GM18951 (cell line): ENCODE measurements at regions not wholly inside any gene's neighbourhood (a gene's known extent, or its start where the extent isn't known, plus 50 kb on each side); places are given as distances from the start of the nearest gene placed in this dataset.

Source experiments
- POLR2A ChIP-seq: IDR thresholded peaks from 4 replicates; pipeline ENCODE4 v1.6.1; 2011; ENCODE audit warnings: mild to moderate bottlenecking; ENCODE audit not compliant: insufficient read length, insufficient read depth; ENCODE audit errors: extremely low read depth
- in situ Hi-C: fragments of 300-500 bp; cut with MboI; formaldehyde crosslinking; loops from one replicate; pipeline ENCODE4 v1.12.0; 2022; ENCODE audit warnings: low sequenced_read_pairs, mixed read lengths, inconsistent platforms; ENCODE audit not compliant: unreplicated experiment

DNA sequence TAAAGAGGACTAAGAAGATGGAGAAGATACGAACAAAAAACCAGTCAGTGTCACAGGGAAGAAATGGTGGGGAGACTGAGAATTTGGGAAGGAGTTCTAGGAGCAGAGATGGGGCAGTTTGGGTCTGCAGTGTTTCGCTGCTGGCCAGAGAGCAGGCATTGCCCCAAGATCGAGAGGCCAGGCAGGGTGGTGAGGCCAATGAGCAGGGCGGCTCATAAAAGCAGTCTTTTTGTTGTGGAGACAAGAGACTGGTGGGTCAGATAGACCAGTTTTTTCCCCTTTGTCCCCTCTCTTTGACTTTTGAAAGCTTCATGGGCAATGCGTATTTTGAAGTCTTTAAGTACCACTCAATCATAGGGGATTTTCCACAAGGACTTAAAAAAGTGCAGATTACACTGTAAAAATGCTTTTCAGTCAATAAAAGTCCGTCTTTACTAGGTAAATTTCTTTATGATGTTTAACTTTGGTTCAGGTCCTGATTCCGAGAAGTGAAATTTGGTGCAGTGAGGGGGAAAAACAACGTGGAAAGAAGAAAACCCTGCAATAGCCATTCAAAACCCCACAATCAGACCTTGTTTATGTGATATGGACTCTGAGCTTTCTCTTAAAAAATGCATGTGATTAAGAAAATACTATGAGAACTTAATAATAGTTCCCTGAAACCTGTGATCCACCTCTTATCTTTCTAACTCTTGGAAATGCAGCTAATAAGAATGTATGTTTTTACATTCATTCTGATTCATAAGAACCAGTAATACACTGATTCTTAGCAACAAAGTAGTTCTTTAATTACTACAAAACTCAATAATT is 338.9 kb downstream of the KLF5 start:
- TF ChIP-seq POLR2A, result no peak
- in situ Hi-C loops, result no loop called here

DNA sequence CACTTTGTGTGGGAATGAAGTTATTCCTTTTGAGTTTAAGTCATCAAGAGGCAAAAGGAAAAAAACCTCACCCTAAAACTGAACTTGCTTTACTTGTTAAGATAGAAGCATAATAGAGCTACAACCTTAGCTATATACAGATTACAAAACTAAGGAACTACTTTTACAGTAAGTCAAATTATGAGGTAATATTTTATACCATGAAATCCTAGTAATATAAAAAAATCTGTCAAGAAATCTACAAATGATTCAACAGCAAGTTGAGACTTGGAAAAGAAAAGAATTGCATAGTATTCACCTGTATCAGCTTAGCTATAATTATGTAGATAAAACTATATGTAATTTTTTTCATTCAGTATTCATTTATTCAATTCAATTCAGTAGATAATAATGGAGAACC is 335.3 kb downstream of the KLF5 start:
- in situ Hi-C loops, result no loop called here
- TF ChIP-seq POLR2A, result no peak

DNA sequence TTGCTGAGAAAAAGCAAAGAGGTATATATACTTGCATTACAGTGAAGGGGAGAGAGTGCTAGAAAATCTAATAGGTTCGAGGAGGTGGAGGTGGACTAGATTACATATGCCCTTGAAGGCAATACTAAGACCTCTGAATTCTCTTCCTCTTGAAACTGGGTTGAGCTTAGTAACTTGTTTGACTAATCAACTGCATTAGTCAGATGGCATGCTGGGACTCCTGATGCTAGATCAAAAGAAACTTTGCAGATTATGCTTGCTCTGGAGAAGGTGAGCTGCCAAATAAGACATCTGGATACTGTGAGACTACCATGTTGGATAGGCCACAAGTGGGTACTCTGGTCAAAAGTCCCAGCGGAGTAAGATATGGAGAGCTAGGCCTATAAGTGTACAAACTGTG is 331.3 kb downstream of the KLF5 start:
- in situ Hi-C loops, result no loop called here
- TF ChIP-seq POLR2A, result no peak

DNA sequence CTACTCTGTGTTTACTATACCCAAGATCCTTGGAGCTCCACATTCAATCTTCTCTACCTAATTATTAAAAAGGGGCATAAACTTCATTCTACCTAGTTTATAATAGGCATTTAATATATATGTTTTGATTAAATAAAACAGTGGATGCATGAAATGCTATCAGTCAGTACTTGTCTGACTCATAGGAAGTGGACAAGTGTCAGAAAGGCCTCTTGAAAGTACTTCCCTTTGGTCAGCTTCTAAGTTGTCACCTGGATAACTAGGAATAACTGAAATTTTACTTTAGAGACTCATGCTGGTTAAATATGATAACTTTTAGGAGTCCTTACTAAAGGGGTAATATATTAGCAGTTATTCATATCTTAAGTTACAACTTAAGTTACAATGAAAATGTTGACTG is 329.8 kb downstream of the KLF5 start:
- in situ Hi-C loops, result no loop called here

DNA sequence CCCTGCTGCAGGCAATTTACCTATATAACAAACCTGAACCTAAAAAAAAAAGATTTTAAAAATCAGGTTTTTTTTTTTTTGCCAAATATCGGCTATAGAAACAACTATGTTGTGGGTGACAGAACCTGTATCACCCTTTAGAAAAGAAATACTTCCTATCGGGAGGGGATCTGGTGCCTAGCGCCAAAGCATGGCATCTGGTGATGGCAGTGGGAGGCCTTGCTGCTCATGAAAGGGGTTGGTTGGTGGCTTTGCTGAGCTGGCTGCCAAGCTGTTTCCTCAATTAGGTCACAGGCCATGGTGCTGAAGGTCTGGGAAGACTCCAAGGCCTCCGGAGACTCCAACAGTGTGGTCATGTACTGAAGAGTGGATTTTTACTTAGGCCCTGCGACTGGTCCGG is 328.5 kb downstream of the KLF5 start:
- no peak for TF ChIP-seq POLR2A
- in situ Hi-C loops, result no loop called here

More for the DNA sequence above, 329.8 kb downstream of the KLF5 start:
- no peak for TF ChIP-seq POLR2A

DNA sequence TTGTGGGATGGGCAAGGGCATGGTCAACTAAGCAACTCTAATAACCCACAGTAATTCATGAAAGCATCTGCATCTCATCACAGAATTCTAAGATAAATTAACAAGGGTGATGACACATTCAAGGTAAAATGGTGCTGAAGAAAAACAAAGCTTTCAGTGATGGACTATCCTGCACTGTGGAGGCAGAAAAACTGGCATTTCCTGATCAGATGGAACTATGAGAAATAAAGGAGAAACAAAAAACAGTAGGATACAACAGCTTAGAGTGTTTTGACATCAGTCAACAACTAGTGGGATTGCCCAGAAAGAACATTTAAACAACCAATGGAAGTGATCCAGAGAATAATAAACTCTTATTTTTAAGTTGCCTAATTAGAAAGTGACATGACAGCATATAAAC is 327.0 kb downstream of the KLF5 start:
- in situ Hi-C loops, result no loop called here

DNA sequence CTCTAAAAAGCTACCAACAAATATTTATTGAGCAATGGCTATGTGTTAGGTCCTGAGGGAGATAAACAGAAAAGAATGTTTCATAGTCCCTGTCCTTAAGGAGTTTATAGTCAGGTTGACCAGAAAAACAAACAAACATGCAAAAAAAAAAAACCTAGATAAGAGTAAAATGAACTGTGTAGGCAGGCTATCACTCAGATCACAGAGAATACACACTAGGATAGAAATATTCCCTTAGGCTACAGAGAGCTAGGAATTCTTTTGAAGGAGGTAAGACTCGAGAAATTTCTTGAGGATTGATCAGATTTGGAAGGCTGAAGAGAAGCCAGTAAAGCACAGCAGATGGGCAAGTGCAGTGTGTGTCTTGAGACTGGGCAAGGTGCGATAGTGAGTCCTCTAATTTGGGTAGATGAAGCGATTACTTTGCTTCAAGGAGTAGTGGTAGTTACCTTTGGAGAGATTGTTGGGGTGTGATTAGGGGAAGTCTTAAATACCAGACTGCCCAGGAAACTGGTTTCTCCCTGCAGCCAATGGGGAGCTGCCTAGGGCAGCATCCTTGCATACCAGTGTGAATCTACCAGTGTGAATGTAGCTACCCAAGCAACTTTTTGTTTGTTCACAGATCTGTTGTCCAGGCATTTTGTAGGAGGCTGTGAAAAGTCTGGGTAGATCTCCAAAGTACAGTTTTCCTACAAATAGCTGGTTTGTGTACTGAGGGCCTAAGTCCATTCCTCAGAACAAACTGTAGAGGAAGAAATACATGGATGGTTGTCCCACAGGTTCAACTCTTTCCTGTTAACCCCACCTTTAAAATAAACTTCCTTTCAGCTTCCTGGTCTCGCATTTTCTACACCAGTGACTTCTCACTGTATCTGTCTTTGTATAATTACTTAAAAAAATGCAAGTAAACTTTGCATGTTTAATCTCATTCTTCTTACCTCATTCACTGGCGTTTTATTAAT is 314.1 kb downstream of the KLF5 start:
- TF ChIP-seq POLR2A, result no peak
- in situ Hi-C loops, result no loop called here

More for the DNA sequence above, 327.0 kb downstream of the KLF5 start:
- no peak for TF ChIP-seq POLR2A

DNA sequence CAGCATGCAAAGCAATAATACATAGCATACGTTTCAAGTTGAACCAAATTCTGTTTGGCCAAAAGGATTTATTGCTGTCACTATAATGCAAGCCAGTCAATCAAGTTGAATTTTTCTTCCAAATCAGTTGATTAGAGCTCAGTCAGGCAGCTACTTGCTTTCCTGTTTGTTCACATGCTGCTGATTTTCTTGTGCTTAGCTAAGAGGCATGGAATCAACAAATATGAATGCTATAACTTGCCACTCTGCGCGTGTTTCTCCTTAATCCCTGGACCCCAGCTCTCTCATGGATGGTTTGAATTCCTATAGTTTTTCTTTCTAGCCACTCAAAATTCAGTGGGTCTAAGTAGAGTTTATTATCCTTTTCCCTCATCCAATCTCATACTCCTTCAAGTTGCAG is 311.3 kb downstream of the KLF5 start:
- in situ Hi-C loops, result no loop called here
- TF ChIP-seq POLR2A, result no peak

DNA sequence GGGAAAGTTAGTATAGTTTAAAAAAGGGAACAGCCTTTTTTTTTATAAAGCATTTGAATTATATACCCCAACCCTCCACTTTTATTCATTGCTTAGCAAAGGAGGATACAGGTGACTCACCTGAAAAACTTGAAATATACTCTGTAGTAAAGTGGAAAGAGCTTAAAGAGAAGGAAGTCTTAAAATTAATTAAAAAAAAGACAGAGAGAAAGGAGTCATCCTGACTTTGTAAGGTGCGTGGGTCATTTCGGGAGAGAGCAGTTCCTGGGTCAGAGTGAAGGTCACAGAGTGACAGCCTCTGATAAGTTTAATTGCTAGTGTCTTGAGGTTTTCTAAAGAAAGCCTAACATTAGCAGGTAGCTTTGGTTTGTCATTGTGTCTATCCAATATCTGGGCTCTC is 310.3 kb downstream of the KLF5 start:
- in situ Hi-C loops, result no loop called here
- no peak for TF ChIP-seq POLR2A

DNA sequence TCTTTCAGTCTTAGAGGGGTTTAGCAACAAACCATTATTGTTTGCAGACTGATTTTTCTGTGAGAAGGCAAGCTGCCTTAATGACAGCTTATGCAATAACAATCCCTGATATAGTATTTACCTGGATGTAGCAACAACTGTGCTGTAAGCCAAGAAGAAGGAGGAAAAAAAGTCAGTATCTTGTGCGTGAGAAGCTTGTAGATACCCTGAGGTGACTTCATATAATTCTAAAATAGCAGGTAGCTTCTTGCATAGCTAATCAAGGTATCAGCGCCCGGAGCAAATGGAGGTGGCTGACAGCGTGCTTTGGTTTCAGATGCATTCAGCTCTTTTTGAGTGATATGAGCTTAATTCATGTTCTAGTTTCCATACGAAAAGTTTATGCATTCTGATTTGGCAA is 309.8 kb downstream of the KLF5 start:
- in situ Hi-C loops, result no loop called here
- TF ChIP-seq POLR2A, result no peak

DNA sequence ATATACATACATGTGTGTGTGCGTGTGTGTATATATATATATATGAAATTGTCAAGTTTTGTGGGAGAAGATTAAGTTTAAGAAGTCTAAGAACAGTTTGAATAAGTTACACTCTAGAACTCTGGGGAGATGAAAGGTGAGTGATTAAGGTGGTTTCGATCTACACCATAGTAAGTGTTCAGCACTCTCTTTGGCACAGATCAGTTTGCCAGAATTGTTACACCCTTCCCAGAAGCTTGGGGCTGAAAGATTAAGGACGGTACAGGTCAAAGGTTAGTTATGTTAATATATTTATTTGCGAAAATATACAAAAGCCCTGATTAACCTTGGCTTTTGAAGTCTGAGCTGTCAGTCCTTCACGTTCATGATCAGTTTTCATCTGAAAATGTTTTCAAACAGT is 309.1 kb downstream of the KLF5 start:
- in situ Hi-C loops, result no loop called here
- TF ChIP-seq POLR2A, result no peak

DNA sequence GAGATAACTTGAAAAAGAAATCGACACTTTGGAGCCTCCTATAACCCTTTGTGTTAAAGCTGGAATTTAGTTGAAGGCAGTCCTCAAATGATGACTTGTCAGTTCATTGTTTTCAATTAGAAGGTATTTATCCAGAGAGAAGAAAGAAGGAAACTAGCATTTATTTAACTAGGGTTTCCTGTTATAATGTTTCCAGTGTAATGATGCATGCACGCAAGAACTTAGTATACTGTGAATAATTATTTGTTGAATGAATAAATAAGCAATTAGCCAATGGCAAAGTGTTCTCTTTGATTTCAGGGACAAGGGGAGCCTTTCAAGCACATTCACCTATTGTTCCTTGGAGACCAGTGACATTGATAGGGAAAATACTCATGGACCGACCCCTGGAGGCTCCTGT is 307.4 kb downstream of the KLF5 start:
- no peak for TF ChIP-seq POLR2A
- in situ Hi-C loops, result no loop called here

DNA sequence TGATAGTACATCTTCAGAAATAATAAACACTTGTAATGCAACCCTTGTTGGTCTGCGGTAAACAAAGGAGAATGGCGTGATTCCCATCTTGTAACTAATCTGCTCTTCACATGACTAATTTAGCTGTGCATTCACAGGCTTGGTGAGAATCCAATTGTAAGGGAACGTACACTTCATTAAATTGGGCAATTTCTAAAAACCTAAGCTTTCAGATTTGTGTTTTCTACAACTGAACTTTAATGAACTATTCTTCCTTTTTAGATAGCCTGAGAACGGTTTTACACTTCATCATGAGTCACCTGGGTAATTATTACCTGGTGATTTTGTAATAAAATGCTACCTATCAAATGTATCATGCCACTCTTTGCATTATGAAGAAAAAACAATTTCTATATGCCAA is 306.9 kb downstream of the KLF5 start:
- in situ Hi-C loops, result no loop called here
- no peak for TF ChIP-seq POLR2A

DNA sequence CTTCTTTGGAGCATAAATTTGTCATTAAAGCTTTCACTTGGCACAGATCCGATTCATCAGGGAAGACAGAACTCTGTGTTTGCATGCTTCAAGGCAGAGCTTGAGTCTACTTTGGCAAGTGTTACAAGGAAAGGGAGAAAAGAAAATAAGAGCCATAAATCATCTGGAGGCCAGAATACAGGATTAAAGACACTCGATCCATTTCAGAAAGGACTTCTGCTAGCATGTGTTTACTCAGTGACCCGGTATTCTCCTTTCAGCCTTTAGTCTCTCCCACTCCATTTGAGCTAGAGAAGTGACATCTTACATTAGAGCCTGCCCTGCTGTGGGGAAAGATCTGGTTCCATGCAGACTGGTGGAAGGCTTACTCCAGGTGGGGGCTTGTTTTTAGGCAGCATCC is 306.4 kb downstream of the KLF5 start:
- in situ Hi-C loops, result no loop called here

More for the DNA sequence above, 306.4 kb downstream of the KLF5 start:
- TF ChIP-seq POLR2A, result no peak
